ENCODE measurements at regions not wholly inside any gene's neighbourhood (a gene's known extent, or its start where the extent isn't known, plus 50 kb on each side); places are given as distances from the start of the nearest gene placed in this dataset.

GRCh38 chr11:13869398-13869886, 93.1 kb upstream of the SPON1 start:
- no peak for DNase-seq (ENCODE audit: low read depth, low spot score)

DNA sequence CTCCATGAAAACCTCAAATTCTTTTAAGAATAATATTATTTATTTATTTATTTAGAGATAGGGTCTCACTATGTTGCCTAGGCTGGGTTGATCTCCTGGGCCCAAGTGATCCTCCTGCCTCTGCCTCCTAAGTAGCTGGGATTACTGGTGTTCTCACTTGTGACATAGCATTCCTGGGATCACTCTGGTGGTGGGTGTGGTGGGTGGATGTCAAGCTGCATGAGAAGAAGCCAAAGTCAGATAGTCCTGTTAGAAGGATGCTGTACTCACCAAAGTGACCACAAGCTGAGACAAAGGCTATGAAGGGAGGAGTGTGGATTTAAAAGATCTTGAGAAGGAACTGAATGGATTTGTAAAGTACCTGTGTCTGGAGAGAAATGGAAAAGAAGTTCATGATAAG, 87.9 kb upstream of the SPON1 start:
- no peak for DNase-seq (ENCODE audit: low read depth, low spot score)

DNA sequence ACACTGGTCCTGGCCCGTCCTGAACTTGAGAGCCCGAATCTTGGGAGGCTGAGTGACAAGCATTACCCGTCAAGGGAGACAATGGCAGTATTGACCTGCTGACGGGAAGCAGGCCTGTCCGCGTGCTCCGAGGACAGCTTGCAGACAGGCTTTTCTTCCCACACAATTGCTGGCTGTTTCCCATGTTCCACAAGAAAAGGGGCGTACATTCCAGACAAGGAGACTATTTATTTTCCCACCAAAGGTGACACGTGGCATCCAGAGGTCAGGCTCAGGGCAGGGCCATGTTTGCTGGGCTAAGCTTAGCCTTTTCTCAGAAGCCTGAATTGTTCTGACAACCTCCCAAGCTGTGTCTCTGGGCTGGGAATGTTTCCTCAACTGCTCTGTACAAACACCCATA, 86.9 kb upstream of the SPON1 start:
- no peak for DNase-seq (ENCODE audit: low read depth, low spot score)

GRCh38 chr11:13876423-13876822, 86.1 kb upstream of the SPON1 start:
- no peak for DNase-seq (ENCODE audit: low read depth, low spot score)

DNA sequence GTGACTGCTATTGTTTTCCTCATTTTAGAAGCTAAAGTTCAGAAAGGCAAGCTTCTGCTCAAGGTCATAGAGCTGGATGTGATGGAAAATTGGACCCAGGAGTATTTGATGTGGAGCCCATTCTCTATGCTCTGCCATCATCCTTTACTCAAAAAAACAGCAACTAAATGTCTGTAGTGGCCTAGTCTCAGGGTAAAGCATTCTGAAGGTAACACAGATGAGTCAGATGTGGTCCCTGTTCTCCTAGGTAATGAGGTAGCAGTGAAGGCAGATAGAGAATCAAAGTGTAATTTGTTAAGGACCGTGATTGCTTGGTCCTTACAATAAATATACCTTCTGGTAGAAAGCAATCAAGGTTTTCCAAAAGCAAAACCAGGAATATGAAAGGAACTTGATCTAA, 84.4 kb upstream of the SPON1 start:
- no peak for DNase-seq (ENCODE audit: low read depth, low spot score)

DNA sequence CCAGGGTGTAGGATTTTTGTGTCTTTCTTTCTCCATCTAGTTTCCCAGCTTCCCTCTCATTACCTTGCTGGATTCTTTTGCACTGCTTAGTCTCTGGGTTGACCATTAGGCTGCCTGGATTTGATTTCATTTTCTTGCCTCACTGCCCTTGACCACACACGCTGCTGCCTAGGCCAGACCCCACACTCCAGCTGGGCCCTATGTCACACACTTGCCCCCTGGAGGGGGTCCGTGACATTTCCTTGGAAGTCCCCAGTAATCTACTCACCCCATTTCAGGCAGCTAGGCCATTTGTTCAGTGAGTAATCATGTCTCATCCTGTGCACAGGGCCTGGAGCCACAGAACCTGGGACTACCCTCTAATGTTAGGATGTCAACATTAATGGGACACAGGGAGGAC, 81.9 kb upstream of the SPON1 start:
- DNase-seq (ENCODE audit: low read depth, low spot score), result no peak

- DNase-seq (ENCODE audit: low read depth, low spot score), result no peak
Measured at GRCh38 chr11:13881226-13881905, 81.2 kb upstream of the SPON1 start.

DNA sequence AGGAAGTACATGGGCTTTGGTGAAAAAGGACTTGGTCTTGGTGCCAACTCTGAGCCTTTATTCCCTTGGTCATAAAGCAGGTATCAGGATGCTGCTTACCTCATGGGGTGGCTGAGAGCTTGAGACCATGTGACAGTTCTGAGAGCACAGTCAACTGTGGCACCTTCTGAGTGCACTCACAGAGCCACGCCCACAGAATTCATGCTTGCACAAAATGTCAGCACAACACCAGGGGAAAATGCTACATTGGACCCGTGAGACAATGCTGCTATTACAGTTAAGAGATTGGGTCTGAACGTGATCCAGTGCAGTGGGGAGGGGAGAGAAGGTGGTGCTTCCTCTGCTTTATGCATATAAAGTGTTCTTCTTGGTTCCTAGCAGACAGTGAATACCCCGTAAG, 79.5 kb upstream of the SPON1 start:
- no peak for DNase-seq (ENCODE audit: low read depth, low spot score)

- no peak for DNase-seq (ENCODE audit: low read depth, low spot score)
Measured at GRCh38 chr11:13883589-13883988, 78.9 kb upstream of the SPON1 start.

DNA sequence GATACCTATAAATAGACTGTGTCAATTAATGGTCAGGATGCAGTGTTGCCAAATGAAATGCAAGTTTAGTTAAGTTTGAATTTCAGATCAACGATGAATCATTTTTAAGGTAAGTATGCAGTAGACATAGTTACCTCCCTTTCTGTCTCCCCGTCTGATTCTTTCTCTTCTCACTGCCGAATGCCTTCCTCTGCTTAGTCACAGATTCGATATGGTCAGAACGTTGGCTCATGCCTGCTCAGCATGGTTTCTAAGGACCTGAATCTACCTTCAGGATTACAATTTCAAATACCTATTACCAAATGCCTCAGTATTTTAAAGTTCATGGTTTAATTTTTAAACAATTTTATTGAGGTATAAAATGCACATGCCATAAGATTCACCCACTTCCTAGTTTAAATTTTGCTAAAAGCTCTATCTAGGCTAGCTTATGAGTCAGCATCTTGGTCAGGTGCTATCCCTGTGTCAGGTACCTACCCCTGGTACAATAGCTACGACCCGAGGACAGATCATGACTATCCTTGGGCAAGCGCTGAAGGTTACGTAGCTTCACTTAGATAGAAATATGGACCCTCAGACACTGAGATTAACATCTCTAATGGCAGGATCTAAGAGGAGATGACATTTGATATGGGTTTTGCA, 78.2 kb upstream of the SPON1 start:
- DNase-seq (ENCODE audit: low read depth, low spot score), result no peak

DNA sequence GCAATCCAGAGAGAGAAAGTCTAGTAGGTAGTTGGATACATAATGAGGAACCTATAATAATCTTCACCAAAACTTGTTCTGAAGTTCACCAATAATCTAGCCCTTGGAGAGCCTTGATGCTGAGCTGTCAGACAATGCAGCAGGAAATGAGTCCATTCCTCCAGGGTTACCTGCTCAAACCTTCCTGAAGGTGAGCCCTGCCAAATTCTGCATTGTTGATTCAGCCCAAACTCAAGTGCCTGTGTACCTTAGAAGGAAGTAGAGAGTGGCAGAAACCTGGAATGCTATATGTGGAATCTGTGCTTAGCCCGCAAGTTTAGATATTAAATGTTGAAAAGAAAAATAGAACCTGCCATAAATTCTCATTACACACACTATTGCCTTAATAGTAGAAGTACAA, 77.4 kb upstream of the SPON1 start:
- DNase-seq (ENCODE audit: low read depth, low spot score), result no peak

- peak; percentile 19 for DNase-seq (ENCODE audit: low read depth, low spot score)
Measured at GRCh38 chr11:13889552-13890249, 72.8 kb upstream of the SPON1 start.

DNA sequence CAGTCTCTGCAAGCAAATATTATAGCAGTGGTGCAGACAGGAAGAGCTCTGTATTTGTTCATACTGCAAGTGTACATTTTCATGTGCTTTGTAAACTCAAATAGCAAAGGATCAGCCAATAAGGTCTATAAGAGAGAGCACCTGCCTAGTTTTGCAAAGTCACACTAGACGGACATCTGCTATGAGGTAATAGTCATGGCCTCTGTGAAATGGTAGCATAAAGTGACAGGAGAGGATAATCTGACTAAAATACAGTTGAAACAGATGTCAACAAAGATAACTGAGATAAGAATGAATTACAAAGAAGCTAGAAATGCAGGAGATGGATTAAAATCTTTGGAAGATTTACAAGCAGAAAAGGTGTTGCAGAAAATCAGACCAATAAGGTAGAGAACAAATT, 70.6 kb upstream of the SPON1 start:
- DNase-seq (ENCODE audit: low read depth, low spot score), result no peak

DNA sequence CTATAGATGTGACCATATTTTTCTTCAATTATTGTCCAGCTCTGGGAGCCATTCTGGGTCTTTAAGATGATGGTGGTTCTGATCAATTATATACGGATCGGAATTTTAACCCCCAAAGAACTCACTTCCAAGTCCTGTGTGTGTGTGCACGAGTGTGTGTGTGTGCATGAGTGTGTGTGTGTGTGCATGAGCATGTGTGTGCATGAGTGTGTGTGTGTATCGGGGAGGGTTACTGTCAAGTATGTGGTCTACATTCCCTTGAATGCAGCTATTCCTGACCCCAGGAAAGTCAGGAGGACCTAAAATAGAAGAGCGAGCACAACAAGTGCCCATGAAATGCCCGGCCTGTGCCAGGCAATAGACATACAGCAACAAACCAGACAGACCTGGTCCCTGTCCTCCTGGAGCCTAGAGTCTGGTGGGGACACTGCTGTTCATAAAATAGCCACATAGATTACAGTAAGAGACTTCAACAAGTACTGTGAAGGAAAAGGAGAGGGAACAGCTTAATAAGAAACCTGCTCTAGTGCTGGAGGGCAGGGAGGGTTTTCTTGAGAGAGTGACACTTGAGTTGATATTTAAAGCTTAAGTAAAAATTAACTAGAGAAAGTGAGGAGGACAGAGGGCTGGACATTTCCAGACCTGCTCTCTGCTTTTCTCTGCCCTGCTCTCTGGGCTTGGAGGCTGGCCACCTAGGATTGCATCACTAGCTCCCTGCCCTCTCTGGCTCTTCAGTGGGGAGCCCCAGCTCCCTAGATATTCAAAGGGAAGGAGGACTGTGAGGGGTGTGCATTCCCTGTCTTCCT, 66.1 kb upstream of the SPON1 start:
- no peak for DNase-seq (ENCODE audit: low read depth, low spot score)

- DNase-seq (ENCODE audit: low read depth, low spot score), result no peak
Measured at GRCh38 chr11:13896981-13897353, 65.6 kb upstream of the SPON1 start.

GRCh38 chr11:13897646-13898276, 64.8 kb upstream of the SPON1 start:
- DNase-seq (ENCODE audit: low read depth, low spot score), result no peak

GRCh38 chr11:13899603-13900002, 62.9 kb upstream of the SPON1 start:
- no peak for DNase-seq (ENCODE audit: low read depth, low spot score)

GRCh38 chr11:13902523-13902922, 60.0 kb upstream of the SPON1 start:
- no peak for DNase-seq (ENCODE audit: low read depth, low spot score)

- DNase-seq (ENCODE audit: low read depth, low spot score), result no peak
Measured at GRCh38 chr11:13905137-13905781, 57.3 kb upstream of the SPON1 start.

DNA sequence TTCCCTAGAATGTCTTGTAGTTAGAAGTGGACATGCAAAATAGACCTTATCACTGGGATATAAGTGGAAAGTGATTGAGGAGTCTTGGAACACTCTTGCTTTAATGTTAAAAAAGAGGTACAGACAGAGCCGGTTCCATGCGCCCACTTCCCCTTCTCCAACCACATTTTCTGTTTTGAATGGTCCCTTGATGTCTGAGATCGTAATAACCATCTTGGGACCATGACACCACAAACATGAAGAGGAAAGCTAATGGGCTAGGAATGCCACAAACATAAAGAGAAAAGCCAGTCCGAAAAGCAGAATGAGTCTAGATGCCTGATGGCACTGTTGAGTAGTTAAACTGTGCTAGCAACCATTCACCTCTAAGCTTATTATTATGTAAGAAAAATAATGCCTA, 54.8 kb upstream of the SPON1 start:
- no peak for DNase-seq (ENCODE audit: low read depth, low spot score)

DNA sequence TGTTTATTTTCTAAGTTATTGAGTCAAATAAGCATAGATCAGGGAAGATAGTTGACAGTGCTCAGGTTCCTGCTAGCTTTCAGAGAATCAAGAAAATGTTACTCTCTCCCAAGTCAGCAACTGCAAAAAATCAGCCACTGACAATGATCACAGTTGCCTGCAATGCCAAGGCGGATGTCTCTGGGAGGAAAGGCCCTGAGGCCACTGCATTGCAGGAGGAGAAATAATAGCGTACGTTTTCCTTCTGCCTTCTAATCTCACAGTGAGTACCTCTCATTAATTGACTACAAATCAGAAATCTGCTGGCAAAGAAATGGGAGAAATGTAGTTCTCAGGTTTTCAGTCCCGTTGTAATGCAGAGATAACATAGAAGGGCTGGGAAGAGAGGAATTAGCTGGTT, 54.0 kb upstream of the SPON1 start:
- DNase-seq (ENCODE audit: low read depth, low spot score), result no peak
